Breast epithelium (tissue), 4 donors: ENCODE measurements at regions not wholly inside any gene's neighbourhood (a gene's known extent, or its start where the extent isn't known, plus 50 kb on each side); places are given as distances from the start of the nearest gene placed in this dataset.

Experiments used
- DNase-seq, 2 donors: peaks; one replicate each; pipeline ENCODE4 v3.0.0-alpha.2; 2019; ENCODE audit warnings: low spot score in 2 of 2
- H3K27ac ChIP-seq, 2 donors: fragments of 200-600 bp; sonication (generic) in 1 of 2; one replicate each; pipeline ENCODE4 v1.5.1; 2016 to 2019; ENCODE audit warnings: mild to moderate bottlenecking in 1 of 2
- H3K27me3 ChIP-seq, 2 donors: fragments of 200-600 bp; sonication (generic) in 1 of 2; one replicate each; pipeline versions ENCODE4 v1.5.1 to v1.6.0; 2017 to 2019; ENCODE audit warnings: control low read depth in 1 of 2, mild to moderate bottlenecking in 1 of 2
- H3K36me3 ChIP-seq: fragments of 200-600 bp; one replicate; pipeline ENCODE4 v1.5.1; 2019
- H3K4me1 ChIP-seq, 2 donors: fragments of 200-600 bp; sonication (generic); one replicate each; pipeline ENCODE4 v1.5.1; 2016 to 2019; ENCODE audit warnings: control low read depth in 1 of 2
- H3K4me3 ChIP-seq, 3 donors: fragments of 200-600 bp; sonication (generic); 1 replicate in 2 of 3; 2 replicates in 1 of 3; pipeline ENCODE4 v1.5.1; 2016 to 2019; ENCODE audit warnings: mild to moderate bottlenecking in 3 of 3, moderate library complexity in 2 of 3
- H3K9me3 ChIP-seq, 2 donors: fragments of 200-600 bp; sonication (generic) in 1 of 2; one replicate each; pipeline ENCODE4 v1.5.1; 2016 to 2019; ENCODE audit warnings: control low read depth in 1 of 2
- CTCF ChIP-seq, 3 donors: fragments of 450-650 bp; IDR thresholded peaks; one replicate each; pipeline ENCODE4 v1.5.1; 2016 to 2017; ENCODE audit warnings: antibody characterized with exemption in 3 of 3, mild to moderate bottlenecking in 3 of 3, moderate library complexity in 3 of 3
- POLR2A ChIP-seq: fragments of 450-650 bp; IDR thresholded peaks from one replicate; pipeline ENCODE4 v1.6.1; 2016; ENCODE audit warnings: antibody characterized with exemption, mild to moderate bottlenecking, moderate library complexity
- POLR2AphosphoS5 ChIP-seq, 3 donors: sonication (generic); formaldehyde crosslinking; IDR thresholded peaks; one replicate each; pipeline ENCODE4 v1.6.1; 2017; ENCODE audit warnings: antibody characterized with exemption in 3 of 3
- intact Hi-C: fragments of 100-400 bp; cut with DNase I; formaldehyde crosslinking; loops from one replicate; pipeline ENCODE4 v1.15.1; 2023; ENCODE audit warnings: low total_unique reads

DNA sequence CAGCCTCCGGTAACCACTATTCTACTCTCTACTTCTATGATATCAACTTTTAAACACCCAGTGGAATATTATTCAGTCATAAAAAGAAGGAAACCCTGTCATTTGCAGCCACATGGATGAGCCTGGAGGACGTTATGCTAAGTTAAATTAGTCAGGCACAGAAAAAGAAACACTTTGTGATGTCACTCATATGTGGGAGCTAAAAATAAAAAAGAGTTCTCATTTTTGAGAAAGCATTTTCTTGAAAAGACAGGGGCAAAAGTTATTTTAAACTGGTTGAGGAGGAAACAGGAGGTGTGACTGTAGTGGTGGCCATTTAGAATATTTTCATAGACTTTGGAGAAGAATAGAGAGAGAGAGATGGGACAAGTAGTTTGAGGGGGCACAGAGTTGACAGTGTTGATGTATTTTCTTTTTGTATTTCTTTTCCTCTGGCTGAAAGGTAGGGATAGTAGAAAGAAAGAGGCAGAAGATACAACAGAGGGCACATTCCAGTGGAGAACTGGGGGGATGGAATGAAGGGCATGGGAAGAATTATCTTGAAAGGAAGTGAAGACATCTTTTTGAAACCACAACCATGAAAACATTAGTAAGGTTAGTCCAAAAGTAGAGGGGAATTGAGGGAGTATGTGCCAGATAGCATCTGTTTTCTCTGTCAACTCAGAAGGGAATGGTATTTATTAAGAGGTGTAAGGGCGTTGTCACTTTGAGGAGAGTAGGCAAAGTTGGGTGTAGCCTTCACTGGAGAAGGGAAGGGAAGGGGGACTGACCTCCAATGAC, 181.3 kb upstream of the GMDS start:
- H3K9me3 ChIP-seq = no peaks in the 10 kb centered on the region
- no peaks in the 10 kb centered on the region for H3K36me3 ChIP-seq
- no peak for DNase-seq
- no peaks in the 10 kb centered on the region for H3K4me1 ChIP-seq
- H3K27ac ChIP-seq = no peak overlapping the region
- intact Hi-C loops = loop anchor here (10.0 kb wide), 1 partner anchor 1118 kb away; no protein-coding TSS in a partner anchor
- no peaks in the 10 kb centered on the region for H3K27me3 ChIP-seq
- H3K4me3 ChIP-seq = no peak overlapping the region
- TF ChIP-seq POLR2AphosphoS5 (IDR thresholded peaks at IDR 0.05) (no peak), POLR2A (no peak), CTCF (IDR thresholded peaks at IDR 0.05) (no peak)

- no peaks in the 10 kb centered on the region for H3K9me3 ChIP-seq
- no peak overlapping the region for H3K4me3 ChIP-seq
- H3K36me3 ChIP-seq = no peaks in the 10 kb centered on the region
- intact Hi-C loops = no loop called here
- no peak overlapping the region for H3K27ac ChIP-seq
- H3K4me1 ChIP-seq = no peaks in the 10 kb centered on the region
- no peak for TF ChIP-seq POLR2A
- no peak for TF ChIP-seq CTCF (IDR thresholded peaks at IDR 0.05)
- no peak for TF ChIP-seq POLR2AphosphoS5 (IDR thresholded peaks at IDR 0.05)
- no peak for DNase-seq
- no peaks in the 10 kb centered on the region for H3K27me3 ChIP-seq
Observed at GRCh38 chr6:2416128-2416712, 170.8 kb upstream of the GMDS start.

DNA sequence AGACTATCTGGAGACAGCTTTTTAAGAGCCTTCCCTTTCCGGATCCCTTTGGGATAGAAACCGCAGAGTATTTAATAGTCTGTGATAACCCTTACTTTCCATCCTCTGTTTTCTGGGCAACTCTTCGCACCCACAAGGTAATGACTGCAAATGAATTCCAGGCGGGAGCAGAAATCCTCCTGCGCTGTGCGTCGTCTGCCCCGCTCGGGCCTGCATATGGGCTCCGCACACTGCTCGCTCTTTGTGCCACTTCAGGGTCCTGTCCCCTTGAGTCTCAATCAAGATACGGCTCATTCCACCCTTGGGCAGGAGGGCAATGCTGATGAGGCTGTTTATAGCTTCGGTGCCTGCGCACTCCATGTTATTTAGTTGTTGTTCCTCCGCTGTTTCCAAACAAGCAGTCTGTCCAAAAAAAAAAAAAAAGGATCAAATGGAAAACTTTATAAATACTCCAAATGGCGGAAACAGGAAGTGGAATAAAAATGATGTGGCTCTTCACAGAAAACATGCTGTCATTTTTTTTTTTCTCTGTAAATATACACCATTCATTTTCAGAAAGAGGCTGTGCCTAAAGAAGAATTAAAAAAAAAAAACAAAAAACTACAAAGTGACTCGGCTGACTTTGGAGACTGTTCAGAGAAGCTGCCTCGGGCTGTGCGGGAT, 169.6 kb upstream of the GMDS start:
- no peak overlapping the region for H3K27ac ChIP-seq
- TF ChIP-seq POLR2AphosphoS5 (IDR thresholded peaks at IDR 0.05) (no peak), POLR2A (no peak), CTCF (IDR thresholded peaks at IDR 0.05) (no peak)
- H3K4me3 ChIP-seq = no peak overlapping the region
- H3K27me3 ChIP-seq = no peaks in the 10 kb centered on the region
- no peak for DNase-seq
- no peaks in the 10 kb centered on the region for H3K36me3 ChIP-seq
- intact Hi-C loops = no loop called here
- H3K4me1 ChIP-seq = no peaks in the 10 kb centered on the region
- H3K9me3 ChIP-seq = no peaks in the 10 kb centered on the region

GRCh38 chr6:2412731-2413130, 167.3 kb upstream of the GMDS start:
- TF ChIP-seq POLR2A = no peak
- TF ChIP-seq POLR2AphosphoS5 (IDR thresholded peaks at IDR 0.05) = no peak
- no peak for TF ChIP-seq CTCF (IDR thresholded peaks at IDR 0.05)
- intact Hi-C loops = no loop called here
- DNase-seq = no peak
- no peaks in the 10 kb centered on the region for H3K4me1 ChIP-seq
- H3K36me3 ChIP-seq = no peaks in the 10 kb centered on the region
- H3K27me3 ChIP-seq = no peaks in the 10 kb centered on the region
- no peaks in the 10 kb centered on the region for H3K9me3 ChIP-seq
- H3K4me3 ChIP-seq = no peak overlapping the region
- H3K27ac ChIP-seq = no peak overlapping the region
